Endothelial cell of umbilical vein (primary cell): ENCODE measurements at regions not wholly inside any gene's neighbourhood (a gene's known extent, or its start where the extent isn't known, plus 50 kb on each side); places are given as distances from the start of the nearest gene placed in this dataset.

Source experiments
- BruUV-seq: library from RNA; stranded (reverse); fragments of 400-500 nt; replicated peaks from 2 replicates; lab custom pipeline; 2021; lab: Mats Ljungman, UMichigan
- CTCF ChIA-PET: fragments of 300-600, 350-600 bp; sonication (Branson Sonifier 250); formaldehyde crosslinking; loops from one replicate; lab custom pipeline; 2021; ENCODE audit warnings: antibody characterized with exemption, inconsistent platforms; lab: Charles Lee
- POLR2A ChIA-PET: fragments of 300-600, 350-600 bp; sonication (Branson Sonifier 250); formaldehyde crosslinking; loops from one replicate; lab custom pipeline; 2021; ENCODE audit warnings: antibody characterized with exemption, inconsistent platforms; lab: Charles Lee
- DNase-seq: peaks from one replicate; pipeline ENCODE4 v3.0.0-alpha.2; 2011; ENCODE audit warnings: low read depth, low spot score
- FAIRE-seq: peaks from 2 replicates; lab custom pipeline; 2011; peaks lifted over from hg19 to GRCh38; lab: Jason Lieb, UNC
- H2AFZ ChIP-seq: 2 replicates; pipeline ENCODE4 v1.6.0; 2012; ENCODE audit warnings: low read depth, low read length, control low read depth, inconsistent platforms
- H3K27ac ChIP-seq: 2 replicates; pipeline ENCODE4 v1.5.1; 2011; ENCODE audit warnings: low read depth, mild to moderate bottlenecking, control low read depth, low read length, moderate library complexity; ENCODE audit not compliant: insufficient read depth
- H3K27me3 ChIP-seq, 2 experiments: 2 replicates each; pipeline versions ENCODE4 v1.6.0 to v1.6.1; 2011; ENCODE audit warnings: low read length in 2 of 2, mixed read lengths in 1 of 2; ENCODE audit not compliant: control insufficient read depth in 2 of 2, insufficient read depth in 2 of 2
- H3K36me3 ChIP-seq, 2 experiments: 2 replicates in 1 of 2; 3 replicates in 1 of 2; pipeline ENCODE4 v1.5.1; 2011; ENCODE audit warnings: low read length in 2 of 2, mild to moderate bottlenecking in 1 of 2, moderate library complexity in 1 of 2; ENCODE audit not compliant: control insufficient read depth in 2 of 2, insufficient read depth in 2 of 2; ENCODE audit errors: extremely low read depth in 1 of 2
- H3K4me1 ChIP-seq: 3 replicates; pipeline ENCODE4 v1.5.1; 2011; ENCODE audit warnings: mild to moderate bottlenecking, low read length; ENCODE audit not compliant: control insufficient read depth, insufficient read depth; ENCODE audit errors: extremely low read depth
- H3K4me2 ChIP-seq: 2 replicates; pipeline ENCODE4 v1.6.1; 2011; ENCODE audit warnings: low read length, control low read depth, mixed read lengths; ENCODE audit not compliant: insufficient read depth
- H3K4me3 ChIP-seq, 3 experiments: fragments of 200-600 bp in 1 of 3; sonication (generic), shearing (Covaris generic) in 1 of 3; replicated peaks in 1 of 3; 2 replicates each; pipeline ENCODE4 v1.5.1; 2011 to 2016; ENCODE audit warnings: control low read depth in 3 of 3, low read length in 3 of 3, mild to moderate bottlenecking in 2 of 3, inconsistent platforms in 1 of 3, low read depth in 1 of 3, moderate library complexity in 1 of 3; ENCODE audit not compliant: insufficient read depth in 1 of 3
- H3K79me2 ChIP-seq: 2 replicates; pipeline ENCODE4 v1.6.0; 2012; ENCODE audit warnings: low read length, inconsistent platforms; ENCODE audit not compliant: control insufficient read depth, insufficient read depth
- H3K9ac ChIP-seq: replicated peaks from 2 replicates; pipeline ENCODE3; 2011; ENCODE audit warnings: low read length, control low read depth; ENCODE audit not compliant: insufficient read depth; ENCODE audit errors: extremely low read depth
- H3K9me1 ChIP-seq: replicated peaks from 3 replicates; pipeline ENCODE4 v1.6.0; 2011; ENCODE audit warnings: mild to moderate bottlenecking, low read length; ENCODE audit not compliant: control insufficient read depth, insufficient read depth; ENCODE audit errors: extremely low read depth
- H3K9me3 ChIP-seq: replicated peaks from 2 replicates; pipeline ENCODE4 v1.5.1; 2012; ENCODE audit warnings: low read length, inconsistent platforms; ENCODE audit not compliant: control insufficient read depth, insufficient read depth
- H4K20me1 ChIP-seq: replicated peaks from 2 replicates; pipeline ENCODE3; 2011; ENCODE audit warnings: mild to moderate bottlenecking, low read length; ENCODE audit not compliant: control insufficient read depth, insufficient read depth; ENCODE audit errors: extremely low read depth
- EZH2 ChIP-seq: IDR thresholded peaks from 2 replicates; pipeline ENCODE4 v1.6.1; 2012; ENCODE audit warnings: borderline replicate concordance, low read depth, mild to moderate bottlenecking, moderate library complexity, low read length, inconsistent platforms; ENCODE audit not compliant: severe bottlenecking
- FOS ChIP-seq: IDR thresholded peaks from 2 replicates; pipeline ENCODE4 v1.6.1; 2011; ENCODE audit warnings: mild to moderate bottlenecking, low read length, moderate library complexity, borderline replicate concordance; ENCODE audit not compliant: insufficient read depth
- GATA2 ChIP-seq: IDR thresholded peaks from 2 replicates; pipeline ENCODE4 v1.7.0; 2011; ENCODE audit warnings: low read depth, mild to moderate bottlenecking, moderate library complexity, mixed read lengths, low read length; ENCODE audit not compliant: insufficient read length, insufficient read depth
- JUN ChIP-seq: IDR thresholded peaks from 2 replicates; pipeline ENCODE4 v1.6.1; 2011; ENCODE audit warnings: borderline replicate concordance, low read depth; ENCODE audit not compliant: insufficient read length, insufficient read depth
- MAX ChIP-seq: IDR thresholded peaks from 2 replicates; pipeline ENCODE4 v1.6.1; 2011; ENCODE audit not compliant: insufficient read depth, insufficient read length
- POLR2AphosphoS5 ChIP-seq: IDR thresholded peaks from 2 replicates; pipeline ENCODE4 v1.6.1; 2012; ENCODE audit warnings: low read depth, mild to moderate bottlenecking, control low read depth, low read length, moderate library complexity; ENCODE audit not compliant: insufficient read depth
- dilution Hi-C: fragments of 300-500 bp; cut with MboI; formaldehyde crosslinking; loops from one replicate; pipeline ENCODE4 v1.15.0; 2019; ENCODE audit warnings: low sequenced_read_pairs; ENCODE audit not compliant: extremely low pct_ligation_motif_present
- intact Hi-C: fragments of 100-400 bp; cut with micrococcal nuclease; formaldehyde crosslinking; loops from one replicate; pipeline ENCODE4 v1.10.0; 2022

DNA sequence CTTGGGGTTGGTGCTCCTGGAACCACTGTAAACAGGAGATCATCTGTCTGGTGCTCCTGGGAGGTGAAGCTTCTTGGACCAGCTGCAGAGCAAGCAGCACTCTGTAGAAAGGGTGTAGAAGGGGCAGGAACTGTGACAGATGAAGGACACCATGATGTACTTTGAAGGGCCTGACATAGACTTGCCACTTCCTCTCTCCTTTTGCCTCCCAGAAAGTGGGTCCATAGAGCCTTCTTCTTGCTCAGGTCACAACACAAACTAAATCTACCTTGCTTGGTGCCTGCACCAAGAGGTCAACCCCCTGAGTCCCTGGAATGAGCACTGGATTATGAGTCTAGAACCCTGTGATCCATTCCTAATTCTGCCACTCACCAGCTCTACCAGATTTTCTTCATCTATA lies 176.1 kb upstream of the HES1 start:
- no peak for FAIRE-seq
- Histone ChIP-seq H3K9me1 (no peaks in the 10 kb centered on the region), H3K4me1 (no peaks in the 10 kb centered on the region), H3K9ac (no peak overlapping the region), H3K36me3 (no peaks in the 10 kb centered on the region), H2AFZ (no peak overlapping the region), H3K27ac (no peak overlapping the region), H3K9me3 (no peaks in the 10 kb centered on the region), H3K27me3 (peaks cover 22 to 31% of the 10 kb centered on the region in 2 experiments), H3K79me2 (no peaks in the 10 kb centered on the region), H4K20me1 (no peaks in the 10 kb centered on the region), H3K4me2 (no peak overlapping the region), H3K4me3 (no peak overlapping the region)
- intact Hi-C loops (loop anchor here (1.0 kb wide), 2 partner anchors 10 to 43 kb away; no protein-coding TSS in a partner anchor), dilution Hi-C loops (no loop called here)
- DNase-seq = no peak
- ChIA-PET POLR2A (interaction anchor here (0.7 kb wide), 1 partner anchor 14 kb away, joined by 3 read pairs; no protein-coding TSS in a partner anchor), CTCF (interaction anchor here (1.6 to 2.7 kb wide), 2 partner anchors 8 to 10 kb away, joined by 7 to 13 read pairs; no protein-coding TSS in a partner anchor)
- no TSS peak for BruUV-seq
- TF ChIP-seq EZH2 (no peak), GATA2 (no peak), FOS (no peak), MAX (no peak), JUN (no peak), POLR2AphosphoS5 (no peak)
